ENCODE measurements at regions not wholly inside any gene's neighbourhood (a gene's known extent, or its start where the extent isn't known, plus 50 kb on each side); places are given as distances from the start of the nearest gene placed in this dataset.

- H3K36me3 ChIP-seq (replicated peaks in 1 of 2; ENCODE audit: insufficient read depth in 1 of 2, low read depth in 2 of 2) = no peaks in the 10 kb centered on the region
- H3K4me3 ChIP-seq = no peak overlapping the region
- DNase-seq (no peak), ATAC-seq (no peak)
- TF ChIP-seq CTCF (IDR thresholded peaks at IDR 0.05) = no peak
- no peak for TF ChIP-seq POLR2A (IDR thresholded peaks at IDR 0.05)
- WGBS, 2 donors = 55 to 77% methylated on average over 6 of the region's 6 CpGs
- no peaks in the 10 kb centered on the region for H3K9me3 ChIP-seq
- H3K27ac ChIP-seq = no peak overlapping the region
- intact Hi-C loops (cut with DNase I) = no loop called here
- H3K4me1 ChIP-seq = no peaks in the 10 kb centered on the region
- no peaks in the 10 kb centered on the region for H3K27me3 ChIP-seq
These were observed 91.8 kb upstream of the CXCL14 start for GRCh38 chr5:135670588-135670987.

- Histone ChIP-seq H3K27ac (no peak overlapping the region), H3K4me3 (no peak overlapping the region), H3K27me3 (no peaks in the 10 kb centered on the region), H3K36me3 (replicated peaks in 1 of 2; ENCODE audit: insufficient read depth in 1 of 2, low read depth in 2 of 2) (no peaks in the 10 kb centered on the region), H3K9me3 (no peaks in the 10 kb centered on the region), H3K4me1 (no peaks in the 10 kb centered on the region)
- DNase-seq (no peak), ATAC-seq (no peak)
- TF ChIP-seq CTCF (IDR thresholded peaks at IDR 0.05) = no peak
- no peak for TF ChIP-seq POLR2A (IDR thresholded peaks at IDR 0.05)
- intact Hi-C loops (cut with DNase I) = no loop called here
- WGBS, 2 donors = 37 to 53% methylated on average over 2 of the region's 2 CpGs
These were observed 90.6 kb upstream of the CXCL14 start for GRCh38 chr5:135669416-135669815.

- Histone ChIP-seq H3K27me3 (no peaks in the 10 kb centered on the region), H3K9me3 (no peaks in the 10 kb centered on the region), H3K36me3 (replicated peaks in 1 of 2; ENCODE audit: insufficient read depth in 1 of 2, low read depth in 2 of 2) (no peaks in the 10 kb centered on the region), H3K27ac (no peak overlapping the region), H3K4me3 (no peak overlapping the region), H3K4me1 (no peaks in the 10 kb centered on the region)
- intact Hi-C loops (cut with DNase I) = no loop called here
- TF ChIP-seq POLR2A (IDR thresholded peaks at IDR 0.05) (no peak), CTCF (IDR thresholded peaks at IDR 0.05) (no peak)
- DNase-seq (no peak), ATAC-seq (no peak)
- WGBS, 2 donors = 50 to 52% methylated on average over 2 of the region's 2 CpGs
These were observed 88.9 kb upstream of the CXCL14 start for GRCh38 chr5:135667673-135668072.

- WGBS, 2 donors = 79 to 85% methylated on average over 3 of the region's 3 CpGs
- no peak for DNase-seq
These were observed 88.4 kb upstream of the CXCL14 start for GRCh38 chr5:135667204-135667603.

More at GRCh38 chr5:135667204-135667603, 88.4 kb upstream of the CXCL14 start:
- H3K4me3 ChIP-seq = no peak overlapping the region
- H3K27ac ChIP-seq = no peak overlapping the region
- no peaks in the 10 kb centered on the region for H3K27me3 ChIP-seq
- TF ChIP-seq CTCF (IDR thresholded peaks at IDR 0.05) (no peak), POLR2A (IDR thresholded peaks at IDR 0.05) (no peak)
- no peak for ATAC-seq
- H3K9me3 ChIP-seq = no peaks in the 10 kb centered on the region
- no peaks in the 10 kb centered on the region for H3K36me3 ChIP-seq (replicated peaks in 1 of 2; ENCODE audit: insufficient read depth in 1 of 2, low read depth in 2 of 2)
- H3K4me1 ChIP-seq = no peaks in the 10 kb centered on the region
- intact Hi-C loops (cut with DNase I) = no loop called here

Measured in body of pancreas (tissue), 4 donors.